ENCODE measurements at regions not wholly inside any gene's neighbourhood (a gene's known extent, or its start where the extent isn't known, plus 50 kb on each side); places are given as distances from the start of the nearest gene placed in this dataset.

DNA sequence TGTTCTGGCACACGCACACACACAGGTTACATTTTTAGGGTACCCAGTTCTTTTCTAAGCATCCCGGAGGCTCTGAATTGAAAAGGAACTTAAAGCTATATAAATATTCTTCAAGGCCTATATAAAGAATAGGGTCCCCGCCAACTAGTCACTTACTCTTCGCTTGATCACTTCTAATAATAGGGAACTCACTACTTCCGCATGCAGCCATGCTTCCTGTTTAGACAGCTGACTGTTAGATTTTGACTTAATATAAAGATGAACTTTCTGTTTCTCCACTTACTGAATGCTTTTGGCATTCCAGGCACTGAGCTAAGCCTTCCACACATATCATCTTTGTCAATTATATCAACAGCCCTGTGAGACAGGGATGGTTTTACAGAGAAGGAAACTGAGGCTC is 259.6 kb downstream of the TSHZ3 start:
- DNase-seq (ENCODE audit: low spot score): no peak

DNA sequence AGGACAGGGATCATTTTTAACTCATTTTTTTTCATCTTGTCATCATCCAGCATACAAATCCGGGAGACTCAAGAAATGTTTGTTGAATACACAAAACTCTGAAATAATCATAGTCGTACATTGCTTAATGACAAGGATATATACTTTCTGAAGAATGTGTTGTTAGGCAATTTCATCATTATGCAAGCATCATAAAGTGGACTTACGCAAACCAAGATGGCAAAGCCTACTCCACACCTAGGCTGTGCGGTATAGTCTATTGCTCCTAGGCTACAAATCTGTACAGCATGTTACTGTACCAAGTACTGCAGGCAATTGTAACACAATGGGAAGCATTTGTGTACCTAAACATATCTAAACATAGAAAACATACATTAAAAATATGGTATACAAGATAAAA is 264.1 kb downstream of the TSHZ3 start:
- no peak for DNase-seq (ENCODE audit: low spot score)

DNA sequence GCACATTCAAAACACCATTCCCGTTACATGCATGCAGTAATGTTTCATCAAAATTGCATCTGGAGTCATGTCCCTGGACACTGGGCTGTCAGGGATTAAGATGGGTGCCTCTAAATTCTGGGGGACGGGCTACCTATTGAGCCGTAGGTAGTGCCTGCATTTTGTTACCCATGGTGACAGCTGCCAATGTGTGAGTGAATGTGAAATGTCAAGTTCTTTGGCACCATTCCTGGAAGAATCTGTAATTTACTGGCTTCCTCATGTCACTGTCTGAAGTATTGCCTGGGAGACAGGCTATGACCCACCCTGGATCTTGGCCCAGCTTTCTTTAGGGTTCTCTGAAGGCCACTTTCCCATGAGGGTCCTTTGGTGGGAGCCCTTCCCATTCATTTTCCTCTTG is 266.1 kb downstream of the TSHZ3 start:
- no peak for DNase-seq (ENCODE audit: low spot score)

GRCh38 chr19:31075146-31075655 is 274.0 kb downstream of the TSHZ3 start:
- DNase-seq (ENCODE audit: low spot score): no peak

- DNase-seq (ENCODE audit: low spot score): no peak
Observed at GRCh38 chr19:31074199-31075125, 274.8 kb downstream of the TSHZ3 start.

DNA sequence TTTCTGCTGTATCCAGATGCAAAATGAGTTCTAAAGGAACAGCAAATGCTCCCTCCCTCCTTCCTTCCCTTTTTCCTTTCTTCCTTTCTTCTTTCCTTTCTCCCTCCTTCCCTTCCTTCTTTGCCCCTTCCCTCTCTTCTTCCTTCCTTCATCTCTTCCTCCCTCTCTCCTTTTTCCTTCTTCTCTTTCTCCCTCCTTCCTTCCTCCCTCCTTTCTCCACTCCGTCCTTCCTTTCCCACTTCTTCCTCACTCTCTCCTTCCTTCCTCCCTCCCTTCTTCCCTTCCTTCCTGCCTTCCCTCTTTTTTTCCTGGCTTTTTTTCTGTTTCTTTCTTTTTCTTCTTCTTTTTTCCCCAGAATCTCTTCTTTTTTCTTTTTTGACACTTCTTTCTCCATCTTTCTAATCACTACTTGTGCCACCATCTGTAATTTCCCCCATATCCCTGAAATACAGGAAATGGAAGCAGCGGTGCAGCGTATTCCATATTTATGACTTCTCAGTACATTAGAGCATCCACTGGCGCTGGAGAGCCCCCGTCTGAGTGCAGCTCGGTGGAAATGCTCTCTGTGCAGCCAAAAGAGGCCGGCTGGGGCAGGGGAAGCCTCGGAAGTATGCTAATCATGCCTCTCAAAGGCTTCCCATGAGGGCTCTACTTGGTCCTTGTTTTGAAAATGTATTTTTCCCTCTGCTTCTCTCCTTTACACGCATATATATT is 275.6 kb downstream of the TSHZ3 start:
- DNase-seq (ENCODE audit: low spot score): no peak

DNA sequence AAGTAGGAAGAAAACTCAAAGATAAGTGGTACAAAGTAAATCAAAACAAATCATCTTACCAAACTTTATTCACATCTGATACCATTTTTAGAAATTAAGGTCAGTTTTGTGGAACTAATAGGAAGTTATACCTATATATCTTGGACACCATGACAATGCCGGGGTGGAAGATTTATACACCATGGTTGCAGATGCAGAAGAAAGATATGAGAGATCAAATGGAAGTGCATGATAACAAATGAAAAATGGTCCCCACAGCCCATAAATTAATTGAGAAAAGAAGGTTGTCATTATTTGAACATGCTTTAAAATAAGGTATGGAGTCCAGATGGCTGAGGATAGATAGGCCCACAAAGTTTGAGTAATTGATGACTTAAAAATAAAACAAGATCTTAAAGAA is 276.8 kb downstream of the TSHZ3 start:
- no peak for DNase-seq (ENCODE audit: low spot score)

DNA sequence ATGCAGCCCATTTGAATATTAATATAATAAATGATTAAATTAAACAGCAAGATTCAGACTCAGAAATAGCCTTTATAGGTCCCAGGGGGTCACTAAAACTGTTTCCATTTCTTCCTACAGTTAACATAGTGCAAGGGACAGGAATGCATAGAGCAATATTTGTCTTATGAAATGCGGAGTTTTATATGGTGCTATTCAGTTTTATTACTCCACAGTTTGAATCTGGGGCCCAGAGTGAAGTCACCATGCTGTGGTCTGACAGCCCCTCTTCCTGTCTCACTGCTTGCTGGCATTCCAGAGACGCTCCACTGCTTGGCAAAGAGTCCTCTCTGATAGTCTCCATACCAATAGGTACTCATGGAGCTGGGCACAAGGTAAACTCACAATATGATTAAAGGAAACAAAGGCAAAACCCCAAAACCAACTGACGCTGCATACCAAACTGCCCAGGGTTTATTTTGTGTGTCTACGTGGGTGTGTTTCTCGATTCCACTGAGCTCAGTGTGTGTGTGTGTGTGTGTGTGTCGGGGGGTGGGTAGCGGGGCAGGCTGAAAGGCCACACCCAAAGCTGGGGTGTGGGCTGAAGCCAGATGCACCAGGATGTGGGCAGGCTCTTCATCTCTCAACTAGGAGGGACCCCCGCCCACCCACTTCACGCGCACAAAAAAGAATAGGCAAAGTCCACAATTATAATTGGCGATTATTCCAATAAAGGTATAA is 277.9 kb downstream of the TSHZ3 start:
- DNase-seq (ENCODE audit: low spot score): no peak

DNA sequence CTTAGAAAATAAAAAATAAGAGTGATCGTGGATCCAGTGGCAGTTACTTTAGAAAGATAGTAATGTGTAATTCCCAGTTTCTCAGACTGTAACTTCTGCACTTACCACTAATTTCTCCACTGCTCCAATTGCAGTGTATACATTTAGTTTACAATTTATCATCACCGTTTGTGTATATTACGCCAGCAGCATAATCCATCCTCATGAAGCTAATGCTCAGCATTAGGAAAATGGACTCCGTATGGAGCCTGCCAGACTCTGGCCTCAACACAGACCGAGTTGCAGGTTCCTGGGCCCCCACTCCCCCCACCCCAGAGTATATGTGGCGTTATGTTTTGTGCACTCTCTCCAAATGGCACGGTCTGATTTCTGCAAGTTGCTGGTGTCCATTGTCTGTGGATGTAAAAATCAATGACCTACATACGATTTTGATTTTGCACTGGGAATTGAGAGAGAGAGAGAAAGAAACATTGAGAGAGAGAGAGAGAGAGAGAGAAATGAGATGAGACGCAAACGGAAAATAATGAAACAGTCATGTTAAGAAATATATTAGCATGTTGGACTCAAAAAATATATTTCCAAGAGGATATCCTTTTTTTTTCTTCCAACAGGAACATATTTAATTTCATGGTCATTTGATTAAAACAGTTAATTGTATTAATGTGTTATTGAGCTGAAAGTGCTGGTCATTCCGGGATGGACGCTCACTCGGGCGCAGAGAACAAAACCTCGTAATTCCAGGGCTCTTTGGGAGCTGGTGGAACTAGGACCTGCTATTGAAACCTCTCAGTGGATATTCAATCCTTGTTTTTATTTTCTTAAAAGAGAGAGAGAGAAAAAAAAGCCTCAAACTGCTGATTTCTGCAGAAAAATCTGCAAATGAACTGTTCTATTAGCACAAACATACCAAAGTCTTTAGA is 278.8 kb downstream of the TSHZ3 start:
- DNase-seq (ENCODE audit: low spot score): no peak

GRCh38 chr19:31068268-31068667 is 281.0 kb downstream of the TSHZ3 start:
- DNase-seq (ENCODE audit: low spot score): no peak

DNA sequence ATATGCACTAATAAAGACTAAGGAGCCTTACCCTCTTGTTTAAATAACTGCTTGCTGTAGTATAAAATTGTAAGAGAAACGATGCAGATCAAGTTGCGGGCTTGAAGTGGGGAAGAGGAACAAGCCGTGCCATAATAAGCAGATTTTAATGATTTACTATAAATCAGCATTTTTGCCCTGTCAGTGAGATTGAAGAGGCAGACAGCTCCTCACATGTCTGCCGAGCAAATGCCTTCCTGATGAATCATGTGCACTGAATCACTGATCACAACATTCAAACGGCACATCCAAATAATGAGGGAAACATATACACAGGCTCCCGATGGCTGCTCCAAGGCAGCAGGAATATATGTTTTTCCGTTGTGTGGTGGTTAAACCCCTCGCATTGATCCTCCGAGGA is 282.9 kb downstream of the TSHZ3 start:
- no peak for DNase-seq (ENCODE audit: low spot score)

DNA sequence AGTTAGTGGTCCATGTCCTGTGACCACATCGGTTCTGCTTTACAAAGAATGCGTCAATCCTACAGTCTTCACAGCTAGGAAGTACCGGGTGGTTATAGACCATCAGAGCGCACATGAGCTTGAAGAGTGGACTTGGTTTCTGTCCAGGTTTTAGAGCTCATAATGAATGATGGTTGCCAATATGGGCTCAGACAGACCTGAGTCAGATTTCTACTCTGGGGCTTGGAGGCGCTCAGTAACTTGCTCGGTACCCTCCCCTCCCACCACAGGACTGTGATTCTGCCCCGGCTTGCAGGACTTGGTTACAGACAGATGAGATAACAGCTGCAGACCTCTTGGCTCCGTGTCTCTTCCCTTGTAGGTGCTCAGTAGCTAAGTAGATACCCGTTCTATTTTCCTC is 284.7 kb downstream of the TSHZ3 start:
- DNase-seq (ENCODE audit: low spot score): no peak

DNA sequence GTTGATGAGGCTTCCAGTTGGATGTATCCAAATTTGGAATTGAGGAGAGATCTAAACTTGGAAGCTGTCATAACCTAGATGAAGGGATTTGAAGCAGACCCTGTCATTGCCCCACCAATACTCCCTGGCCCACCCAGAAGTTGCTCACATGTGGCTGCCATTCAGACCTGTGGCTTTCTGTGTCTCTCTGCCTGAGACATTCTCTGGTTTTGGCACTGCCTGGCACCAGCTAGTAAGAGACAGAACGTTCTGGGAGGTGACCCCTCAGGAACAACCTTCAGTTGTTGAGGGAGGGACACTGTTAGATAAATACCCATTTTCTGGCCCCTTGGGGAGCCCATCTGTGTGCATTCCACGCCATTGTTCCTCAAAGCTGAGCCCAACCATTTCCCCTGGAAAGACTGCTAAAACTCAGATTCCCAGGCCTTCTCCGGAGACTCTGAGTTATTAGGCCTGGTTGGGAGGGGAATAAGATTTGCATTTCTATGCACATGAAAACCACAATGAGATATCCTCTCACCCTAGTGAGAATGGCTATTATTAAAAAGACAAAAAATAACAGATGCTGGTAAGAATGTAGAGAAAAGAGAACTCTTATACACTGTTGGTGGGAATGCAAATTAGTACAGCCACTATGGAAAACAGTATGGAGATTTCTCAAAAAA is 290.4 kb downstream of the TSHZ3 start:
- no peak for DNase-seq (ENCODE audit: low spot score)

GRCh38 chr19:31057476-31057875 is 291.8 kb downstream of the TSHZ3 start:
- DNase-seq (ENCODE audit: low spot score): no peak

DNA sequence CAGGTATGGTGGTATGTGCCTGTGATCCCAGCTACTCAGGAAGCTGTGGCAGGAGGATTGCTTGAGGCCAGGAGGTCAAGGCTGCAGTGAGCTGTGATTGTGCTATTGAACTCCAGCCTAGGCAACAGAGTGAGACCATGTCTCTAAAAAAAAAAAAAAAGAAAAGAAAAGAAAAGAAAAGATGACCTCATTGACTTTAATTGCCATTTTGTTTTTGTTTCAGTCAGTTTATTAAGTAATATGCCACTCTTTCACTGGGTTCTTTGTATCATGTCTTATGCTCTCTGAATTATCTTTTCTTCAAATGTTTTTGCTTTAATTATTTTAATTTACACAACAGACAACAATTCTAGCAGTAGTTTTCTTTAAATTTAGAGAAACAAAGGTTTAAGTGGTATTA is 293.8 kb downstream of the TSHZ3 start:
- DNase-seq (ENCODE audit: low spot score): no peak

DNA sequence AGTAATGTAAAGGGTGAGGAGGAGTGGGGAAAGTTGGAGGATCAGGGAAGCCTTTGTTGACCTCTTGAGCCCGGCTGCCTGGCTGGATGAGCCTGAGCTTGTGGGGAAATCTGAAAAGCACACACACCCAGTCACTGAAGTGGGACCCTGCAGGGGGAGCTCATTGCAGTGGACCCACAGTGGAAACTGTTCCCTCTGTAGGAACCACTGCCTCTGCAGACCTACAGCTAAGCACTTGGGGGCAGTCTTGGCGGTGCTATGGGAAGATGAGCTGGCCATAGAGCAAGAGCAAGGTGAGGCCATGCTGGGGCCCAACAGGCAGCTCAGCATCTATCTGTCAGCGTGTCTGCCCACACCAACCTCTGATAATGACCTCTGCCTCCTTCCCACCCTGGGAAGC is 294.8 kb downstream of the TSHZ3 start:
- DNase-seq (ENCODE audit: low spot score): no peak

DNA sequence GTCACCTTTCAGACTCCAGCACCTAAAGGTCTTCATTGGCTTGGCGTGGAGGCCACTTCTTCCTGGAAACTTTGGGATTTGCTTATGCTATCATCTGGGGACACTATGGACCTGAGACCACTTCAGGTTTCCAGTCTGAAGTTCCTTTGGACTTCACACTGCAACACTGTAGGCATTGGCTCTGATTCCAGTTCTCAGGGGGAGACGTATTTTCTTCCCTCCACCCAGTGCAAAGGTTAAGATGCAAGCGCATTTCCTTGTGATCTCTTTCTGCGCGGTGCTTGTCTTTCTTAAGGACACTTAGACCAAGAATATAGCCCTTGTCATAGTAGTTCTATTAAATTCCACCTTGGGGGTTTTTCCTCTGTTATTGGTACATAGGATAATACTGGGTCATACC is 299.8 kb downstream of the TSHZ3 start:
- no peak for DNase-seq (ENCODE audit: low spot score)

DNA sequence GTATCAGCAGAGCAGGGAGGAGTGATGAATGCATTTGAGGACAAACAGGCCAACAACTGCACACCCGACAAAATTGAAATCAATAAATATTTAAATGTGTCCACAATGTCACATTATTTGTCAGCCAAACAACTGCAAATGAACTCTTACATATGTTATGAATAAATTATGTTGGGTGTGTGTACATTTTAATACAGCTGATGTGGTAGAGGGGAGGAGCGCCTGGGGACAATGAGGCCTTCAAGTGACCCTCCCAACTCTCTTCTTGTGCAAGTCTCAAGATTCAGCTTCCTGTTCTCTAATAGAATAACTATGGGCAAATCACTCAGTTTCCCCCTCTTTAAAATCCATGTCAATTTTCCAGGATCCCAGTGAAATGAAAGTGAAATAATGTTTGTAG is 303.2 kb downstream of the TSHZ3 start:
- no peak for DNase-seq (ENCODE audit: low spot score)

GRCh38 chr19:31041461-31041860 is 307.8 kb downstream of the TSHZ3 start:
- DNase-seq (ENCODE audit: low spot score): no peak

GRCh38 chr19:31039151-31039550 is 310.1 kb downstream of the TSHZ3 start:
- DNase-seq (ENCODE audit: low spot score): no peak

All from left forelimb (tissue), 1 donor.